Chondrocyte (in vitro differentiated cells): ENCODE measurements at regions not wholly inside any gene's neighbourhood (a gene's known extent, or its start where the extent isn't known, plus 50 kb on each side); places are given as distances from the start of the nearest gene placed in this dataset.

Experiments
- DNase-seq: peaks from one replicate; pipeline ENCODE4 v3.0.0; 2021; ENCODE audit warnings: mixed read lengths, low spot score
- H3K27ac Mint-ChIP-seq: one replicate; pipeline ENCODE4 v1.8.0; 2021; ENCODE audit warnings: mild to moderate bottlenecking, moderate library complexity, mixed read lengths; ENCODE audit not compliant: unreplicated experiment
- H3K27me3 Mint-ChIP-seq: 2 replicates; pipeline ENCODE4 v1.8.0; 2021; ENCODE audit warnings: low read depth, mixed read lengths
- H3K36me3 Mint-ChIP-seq: 2 replicates; pipeline ENCODE4 v1.8.0; 2021; ENCODE audit warnings: low read depth, mixed read lengths
- H3K4me1 Mint-ChIP-seq: 2 replicates; pipeline ENCODE4 v1.8.0; 2021; ENCODE audit warnings: low read depth, mild to moderate bottlenecking, mixed read lengths
- H3K4me3 Mint-ChIP-seq: one replicate; pipeline ENCODE4 v1.8.0; 2021; ENCODE audit warnings: mild to moderate bottlenecking, moderate library complexity, mixed read lengths; ENCODE audit not compliant: unreplicated experiment
- H3K9me3 Mint-ChIP-seq: 2 replicates; pipeline ENCODE4 v1.8.0; 2021; ENCODE audit warnings: low read depth, mixed read lengths
- CTCF ChIP-seq: fragments of 200-600 bp; sonication (generic); IDR thresholded peaks from 2 replicates; pipeline ENCODE4 v1.5.0; 2021; ENCODE audit warnings: antibody characterized with exemption, mild to moderate bottlenecking, moderate library complexity

- H3K4me3 Mint-ChIP-seq, result no peak overlapping the region
- H3K27ac Mint-ChIP-seq, result no peak overlapping the region
- H3K9me3 Mint-ChIP-seq, result peaks cover 6% of the 10 kb centered on the region
- no peak for TF ChIP-seq CTCF
- H3K4me1 Mint-ChIP-seq, result no peaks in the 10 kb centered on the region
- H3K27me3 Mint-ChIP-seq, result no peaks in the 10 kb centered on the region
- DNase-seq, result no peak
- H3K36me3 Mint-ChIP-seq, result peaks cover 3% of the 10 kb centered on the region
Measured at GRCh38 chr6:126252154-126252553, 87.8 kb upstream of the CENPW start.

GRCh38 chr6:126253431-126253830 lies 86.5 kb upstream of the CENPW start:
- Mint-ChIP-seq H3K4me1 (no peaks in the 10 kb centered on the region), H3K27ac (no peak overlapping the region), H3K36me3 (peaks cover 5% of the 10 kb centered on the region), H3K9me3 (peaks cover 8% of the 10 kb centered on the region), H3K4me3 (no peak overlapping the region), H3K27me3 (no peaks in the 10 kb centered on the region)
- TF ChIP-seq CTCF, result no peak
- no peak for DNase-seq

GRCh38 chr6:126258150-126258549 lies 81.8 kb upstream of the CENPW start:
- H3K4me3 Mint-ChIP-seq, result no peak overlapping the region
- peaks cover 31% of the 10 kb centered on the region for H3K9me3 Mint-ChIP-seq
- no peak for TF ChIP-seq CTCF
- peaks cover 11% of the 10 kb centered on the region for H3K36me3 Mint-ChIP-seq
- no peaks in the 10 kb centered on the region for H3K4me1 Mint-ChIP-seq
- H3K27me3 Mint-ChIP-seq, result no peaks in the 10 kb centered on the region
- DNase-seq, result no peak
- no peak overlapping the region for H3K27ac Mint-ChIP-seq

GRCh38 chr6:126261792-126262421 lies 78.0 kb upstream of the CENPW start:
- no peak for DNase-seq
- Mint-ChIP-seq H3K27me3 (no peaks in the 10 kb centered on the region), H3K9me3 (peaks cover 28% of the 10 kb centered on the region), H3K4me1 (no peaks in the 10 kb centered on the region), H3K36me3 (peaks cover 10% of the 10 kb centered on the region), H3K4me3 (no peak overlapping the region), H3K27ac (no peak overlapping the region)
- no peak for TF ChIP-seq CTCF

- H3K9me3 Mint-ChIP-seq, result peaks cover 23% of the 10 kb centered on the region
- H3K36me3 Mint-ChIP-seq, result peaks cover 5% of the 10 kb centered on the region
- H3K4me1 Mint-ChIP-seq, result peaks cover 8% of the 10 kb centered on the region
- H3K4me3 Mint-ChIP-seq, result no peak overlapping the region
- TF ChIP-seq CTCF, result no peak
- H3K27me3 Mint-ChIP-seq, result no peaks in the 10 kb centered on the region
- DNase-seq, result no peak
- H3K27ac Mint-ChIP-seq, result no peak overlapping the region
Measured at GRCh38 chr6:126264265-126264664, 75.7 kb upstream of the CENPW start.
